Activated T-helper 2 cell treated with anti-CD3 and anti-CD28 coated beads, Interferon-gamma antibody, Interleukin-2, Interleukin-4, amounts not matched to agents 10 μg/mL and 5 μg/mL and 100 μg/mL, durations not matched to agents 14 hours and 24 hours and 36 hours (primary cell): ENCODE measurements at regions not wholly inside any gene's neighbourhood (a gene's known extent, or its start where the extent isn't known, plus 50 kb on each side); places are given as distances from the start of the nearest gene placed in this dataset.

Source experiments
- DNase-seq: peaks from one replicate; pipeline ENCODE4 v3.0.0; 2021; ENCODE audit warnings: low spot score
- H3K27ac Mint-ChIP-seq: one replicate; pipeline ENCODE4 v1.8.0; 2021; ENCODE audit warnings: mixed read lengths
- H3K27me3 Mint-ChIP-seq: one replicate; pipeline ENCODE4 v1.8.0; 2021; ENCODE audit warnings: low read depth, mixed read lengths
- H3K36me3 Mint-ChIP-seq: one replicate; pipeline ENCODE4 v1.8.0; 2021; ENCODE audit warnings: low read depth, mixed read lengths
- H3K4me1 Mint-ChIP-seq: one replicate; pipeline ENCODE4 v1.8.0; 2021; ENCODE audit warnings: low read depth, mixed read lengths
- H3K4me3 Mint-ChIP-seq: one replicate; pipeline ENCODE4 v1.8.0; 2021; ENCODE audit warnings: low read depth, mild to moderate bottlenecking, moderate library complexity, mixed read lengths
- H3K9me3 Mint-ChIP-seq: one replicate; pipeline ENCODE4 v1.8.0; 2021; ENCODE audit warnings: mixed read lengths
- intact Hi-C: fragments of 100-400 bp; cut with micrococcal nuclease; formaldehyde crosslinking; loops from one replicate; pipeline ENCODE4 v1.15.1; 2023

- intact Hi-C loops, result no loop called here
- DNase-seq, result no peak
- Mint-ChIP-seq H3K27ac (no peak overlapping the region), H3K4me1 (peaks cover 26% of the 10 kb centered on the region), H3K9me3 (no peaks in the 10 kb centered on the region), H3K4me3 (no peak overlapping the region), H3K36me3 (no peaks in the 10 kb centered on the region), H3K27me3 (peaks cover 19% of the 10 kb centered on the region)
These were observed 96.2 kb downstream of the BBS10 start for GRCh38 chr12:76252031-76252430.

- intact Hi-C loops, result no loop called here
- Mint-ChIP-seq H3K4me3 (no peak overlapping the region), H3K9me3 (no peaks in the 10 kb centered on the region), H3K27ac (no peak overlapping the region), H3K4me1 (peaks cover 20% of the 10 kb centered on the region), H3K27me3 (peaks cover 34% of the 10 kb centered on the region), H3K36me3 (no peaks in the 10 kb centered on the region)
- DNase-seq, result no peak
These were observed 98.0 kb downstream of the BBS10 start for GRCh38 chr12:76250256-76250655.

- no peak for DNase-seq
- intact Hi-C loops, result loop anchor here (2.0 kb wide), 2 partner anchors 67 to 97 kb away; no protein-coding TSS in a partner anchor
- no peaks in the 10 kb centered on the region for H3K9me3 Mint-ChIP-seq
- H3K27ac Mint-ChIP-seq, result no peak overlapping the region
- H3K4me3 Mint-ChIP-seq, result no peak overlapping the region
- H3K4me1 Mint-ChIP-seq, result peaks cover 15% of the 10 kb centered on the region
- H3K36me3 Mint-ChIP-seq, result no peaks in the 10 kb centered on the region
- peaks cover 36% of the 10 kb centered on the region for H3K27me3 Mint-ChIP-seq
These were observed 98.7 kb downstream of the BBS10 start for GRCh38 chr12:76249501-76249900.

- Mint-ChIP-seq H3K4me3 (no peak overlapping the region), H3K27ac (no peak overlapping the region), H3K9me3 (no peaks in the 10 kb centered on the region), H3K4me1 (peaks cover 14% of the 10 kb centered on the region), H3K27me3 (peaks cover 43% of the 10 kb centered on the region), H3K36me3 (no peaks in the 10 kb centered on the region)
- no peak for DNase-seq
- intact Hi-C loops, result loop anchor here (2.0 kb wide), 2 partner anchors 65 to 99 kb away; no protein-coding TSS in a partner anchor
These were observed 100.2 kb downstream of the BBS10 start for GRCh38 chr12:76247992-76248391.

GRCh38 chr12:76247026-76247646 is 101.1 kb downstream of the BBS10 start:
- no peak for DNase-seq
- Mint-ChIP-seq H3K9me3 (no peaks in the 10 kb centered on the region), H3K4me1 (peaks cover 14% of the 10 kb centered on the region), H3K36me3 (no peaks in the 10 kb centered on the region), H3K27ac (no peak overlapping the region), H3K4me3 (no peak overlapping the region), H3K27me3 (peaks cover 45% of the 10 kb centered on the region)
- intact Hi-C loops, result no loop called here

- H3K9me3 Mint-ChIP-seq, result no peaks in the 10 kb centered on the region
- H3K27me3 Mint-ChIP-seq, result peaks cover 45% of the 10 kb centered on the region
- intact Hi-C loops, result no loop called here
- no peak overlapping the region for H3K27ac Mint-ChIP-seq
- H3K4me1 Mint-ChIP-seq, result peaks cover 14% of the 10 kb centered on the region
- H3K4me3 Mint-ChIP-seq, result no peak overlapping the region
- no peak for DNase-seq
- H3K36me3 Mint-ChIP-seq, result no peaks in the 10 kb centered on the region
These were observed 101.6 kb downstream of the BBS10 start for GRCh38 chr12:76246611-76247010.

- peaks cover 38% of the 10 kb centered on the region for H3K27me3 Mint-ChIP-seq
- peaks cover 6% of the 10 kb centered on the region for H3K4me1 Mint-ChIP-seq
- H3K36me3 Mint-ChIP-seq, result no peaks in the 10 kb centered on the region
- no peak for DNase-seq
- intact Hi-C loops, result no loop called here
- no peak overlapping the region for H3K27ac Mint-ChIP-seq
- no peak overlapping the region for H3K4me3 Mint-ChIP-seq
- no peaks in the 10 kb centered on the region for H3K9me3 Mint-ChIP-seq
These were observed 103.9 kb downstream of the BBS10 start for GRCh38 chr12:76244300-76244699.

GRCh38 chr12:76242813-76243550 is 105.2 kb downstream of the BBS10 start:
- Mint-ChIP-seq H3K36me3 (no peaks in the 10 kb centered on the region), H3K4me1 (peaks cover 8% of the 10 kb centered on the region), H3K27me3 (peaks cover 34% of the 10 kb centered on the region), H3K27ac (no peak overlapping the region), H3K9me3 (no peaks in the 10 kb centered on the region), H3K4me3 (no peak overlapping the region)
- DNase-seq, result no peak
- intact Hi-C loops, result no loop called here

- Mint-ChIP-seq H3K4me1 (peaks cover 6% of the 10 kb centered on the region), H3K36me3 (no peaks in the 10 kb centered on the region), H3K9me3 (no peaks in the 10 kb centered on the region), H3K4me3 (no peak overlapping the region), H3K27me3 (peaks cover 22% of the 10 kb centered on the region), H3K27ac (no peak overlapping the region)
- intact Hi-C loops, result no loop called here
- DNase-seq, result no peak
These were observed 106.8 kb downstream of the BBS10 start for GRCh38 chr12:76241371-76241770.

GRCh38 chr12:76240281-76240680 is 107.9 kb downstream of the BBS10 start:
- Mint-ChIP-seq H3K9me3 (no peaks in the 10 kb centered on the region), H3K36me3 (no peaks in the 10 kb centered on the region), H3K27ac (no peak overlapping the region), H3K27me3 (peaks cover 12% of the 10 kb centered on the region), H3K4me1 (peaks cover 6% of the 10 kb centered on the region), H3K4me3 (no peak overlapping the region)
- intact Hi-C loops, result no loop called here
- DNase-seq, result no peak

GRCh38 chr12:76238688-76239087 is 109.5 kb downstream of the BBS10 start:
- H3K27me3 Mint-ChIP-seq, result peaks cover 4% of the 10 kb centered on the region
- no peak overlapping the region for H3K27ac Mint-ChIP-seq
- no peak for DNase-seq
- H3K9me3 Mint-ChIP-seq, result no peaks in the 10 kb centered on the region
- H3K4me3 Mint-ChIP-seq, result no peak overlapping the region
- H3K4me1 Mint-ChIP-seq, result peaks cover 6% of the 10 kb centered on the region
- intact Hi-C loops, result loop anchor here (5.0 kb wide), 1 partner anchor 39 kb away; no protein-coding TSS in a partner anchor
- H3K36me3 Mint-ChIP-seq, result no peaks in the 10 kb centered on the region

- no peak overlapping the region for H3K27ac Mint-ChIP-seq
- H3K4me3 Mint-ChIP-seq, result no peak overlapping the region
- H3K36me3 Mint-ChIP-seq, result no peaks in the 10 kb centered on the region
- no peak for DNase-seq
- no peaks in the 10 kb centered on the region for H3K9me3 Mint-ChIP-seq
- peaks cover 6% of the 10 kb centered on the region for H3K4me1 Mint-ChIP-seq
- peaks cover 2% of the 10 kb centered on the region for H3K27me3 Mint-ChIP-seq
- intact Hi-C loops, result loop anchor here (5.0 kb wide), 1 partner anchor 40 kb away; no protein-coding TSS in a partner anchor
These were observed 111.0 kb downstream of the BBS10 start for GRCh38 chr12:76237086-76237701.

- Mint-ChIP-seq H3K36me3 (no peaks in the 10 kb centered on the region), H3K9me3 (no peaks in the 10 kb centered on the region), H3K4me1 (peaks cover 6% of the 10 kb centered on the region), H3K4me3 (no peak overlapping the region), H3K27me3 (peaks cover 2% of the 10 kb centered on the region), H3K27ac (no peak overlapping the region)
- no peak for DNase-seq
- intact Hi-C loops, result loop anchor here (5.0 kb wide), 1 partner anchor 41 kb away; no protein-coding TSS in a partner anchor
These were observed 111.6 kb downstream of the BBS10 start for GRCh38 chr12:76236640-76237039.
